ENCODE measurements at regions not wholly inside any gene's neighbourhood (a gene's known extent, or its start where the extent isn't known, plus 50 kb on each side); places are given as distances from the start of the nearest gene placed in this dataset.

GRCh38 chr4:158053086-158053485 lies 119.7 kb downstream of the GASK1B start:
- FAIRE-seq (no peak), DNase-seq (ENCODE audit: insufficient read length, low spot score) (no peak)
- TF ChIP-seq, protein P1, sequence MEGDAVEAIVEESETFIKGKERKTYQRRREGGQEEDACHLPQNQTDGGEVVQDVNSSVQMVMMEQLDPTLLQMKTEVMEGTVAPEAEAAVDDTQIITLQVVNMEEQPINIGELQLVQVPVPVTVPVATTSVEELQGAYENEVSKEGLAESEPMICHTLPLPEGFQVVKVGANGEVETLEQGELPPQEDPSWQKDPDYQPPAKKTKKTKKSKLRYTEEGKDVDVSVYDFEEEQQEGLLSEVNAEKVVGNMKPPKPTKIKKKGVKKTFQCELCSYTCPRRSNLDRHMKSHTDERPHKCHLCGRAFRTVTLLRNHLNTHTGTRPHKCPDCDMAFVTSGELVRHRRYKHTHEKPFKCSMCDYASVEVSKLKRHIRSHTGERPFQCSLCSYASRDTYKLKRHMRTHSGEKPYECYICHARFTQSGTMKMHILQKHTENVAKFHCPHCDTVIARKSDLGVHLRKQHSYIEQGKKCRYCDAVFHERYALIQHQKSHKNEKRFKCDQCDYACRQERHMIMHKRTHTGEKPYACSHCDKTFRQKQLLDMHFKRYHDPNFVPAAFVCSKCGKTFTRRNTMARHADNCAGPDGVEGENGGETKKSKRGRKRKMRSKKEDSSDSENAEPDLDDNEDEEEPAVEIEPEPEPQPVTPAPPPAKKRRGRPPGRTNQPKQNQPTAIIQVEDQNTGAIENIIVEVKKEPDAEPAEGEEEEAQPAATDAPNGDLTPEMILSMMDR (IDR thresholded peaks at IDR 0.05; ENCODE audit: insufficient read depth, missing control alignments), result no peak

GRCh38 chr4:158051401-158052235 lies 121.2 kb downstream of the GASK1B start:
- TF ChIP-seq, protein P1 (IDR thresholded peaks at IDR 0.05; ENCODE audit: insufficient read depth, missing control alignments), result no peak
- FAIRE-seq (no peak), DNase-seq (ENCODE audit: insufficient read length, low spot score) (no peak)

DNA sequence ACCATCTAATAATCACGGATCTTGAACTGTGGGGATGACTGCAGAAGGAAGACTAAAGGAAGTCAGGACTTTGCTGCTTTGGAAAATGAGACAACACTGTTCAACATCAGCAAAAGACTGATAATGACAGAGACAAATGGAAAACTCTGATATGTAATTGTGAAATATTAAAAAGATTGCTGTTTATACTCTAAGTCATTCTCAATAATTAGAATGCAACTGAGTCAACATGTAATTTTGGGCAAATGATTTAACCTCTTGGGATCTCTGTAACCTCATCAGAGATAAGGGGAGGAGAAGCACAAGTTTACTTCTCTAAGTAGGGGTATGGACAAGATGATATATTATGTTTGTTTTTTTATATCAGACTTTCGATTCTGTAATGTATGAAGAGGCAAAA lies 121.9 kb downstream of the GASK1B start:
- TF ChIP-seq, protein P1 (IDR thresholded peaks at IDR 0.05; ENCODE audit: insufficient read depth, missing control alignments), result no peak
- FAIRE-seq (no peak), DNase-seq (ENCODE audit: insufficient read length, low spot score) (no peak)

DNA sequence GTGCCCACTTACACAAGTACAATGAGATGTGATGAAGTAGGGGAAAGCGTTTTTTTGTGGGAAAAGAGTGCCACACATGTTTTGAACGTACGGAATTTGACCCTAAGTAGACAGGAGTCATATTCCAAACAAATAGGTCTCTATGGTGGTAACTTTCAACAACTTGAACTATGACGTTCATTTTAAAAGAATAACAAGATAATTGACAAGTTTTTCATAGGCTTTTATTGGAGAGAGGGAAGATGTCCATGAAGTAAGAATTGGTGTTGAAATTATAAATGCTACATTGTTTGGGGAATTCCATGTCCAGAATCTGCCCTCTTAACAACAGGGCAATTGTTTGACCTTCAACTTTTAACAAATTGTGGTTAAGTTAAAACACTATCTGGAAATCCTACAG lies 126.5 kb downstream of the GASK1B start:
- no peak for DNase-seq (ENCODE audit: insufficient read length, low spot score)
- TF ChIP-seq, protein P1 (IDR thresholded peaks at IDR 0.05; ENCODE audit: insufficient read depth, missing control alignments), result no peak
- no peak for FAIRE-seq

DNA sequence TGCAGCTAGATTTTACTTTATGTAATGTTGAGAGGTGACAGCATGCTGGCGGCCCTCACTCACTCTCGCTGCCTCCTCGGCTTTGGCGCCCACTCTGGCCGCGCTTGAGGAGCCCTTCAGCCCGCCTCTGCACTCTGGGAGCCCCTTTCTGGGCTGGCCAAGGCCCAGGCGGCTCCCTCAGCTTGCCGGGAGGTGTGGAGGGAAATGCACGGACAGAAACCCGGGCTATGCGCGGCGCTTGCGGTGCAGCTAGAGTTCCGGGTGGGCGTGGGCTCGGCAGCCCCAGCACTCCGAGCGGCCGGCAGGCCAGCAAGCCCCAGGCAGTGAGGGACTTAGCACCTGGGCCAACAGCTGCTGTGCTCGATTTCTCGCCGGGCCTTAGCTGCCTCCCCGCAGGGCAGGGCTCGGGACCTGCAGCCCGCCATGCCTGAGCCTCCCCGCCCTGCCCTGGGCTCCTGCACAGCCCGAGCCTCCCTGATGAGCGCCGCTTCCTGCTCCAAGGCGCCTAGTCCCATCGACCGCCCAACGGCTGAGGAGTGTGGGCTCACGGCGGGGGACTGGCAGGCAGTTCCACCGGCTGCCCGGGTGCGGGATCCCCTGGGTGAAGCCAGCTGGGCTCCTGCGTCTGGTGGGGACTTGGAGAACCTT lies 128.7 kb downstream of the GASK1B start:
- TF ChIP-seq, protein P1 (IDR thresholded peaks at IDR 0.05; ENCODE audit: insufficient read depth, missing control alignments), result no peak
- no peak for DNase-seq (ENCODE audit: insufficient read length, low spot score)
- no peak for FAIRE-seq

GRCh38 chr4:158042591-158043030 lies 130.2 kb downstream of the GASK1B start:
- FAIRE-seq, result no peak

More at GRCh38 chr4:158042591-158043030, 130.2 kb downstream of the GASK1B start:
- no peak for DNase-seq (ENCODE audit: insufficient read length, low spot score)
- TF ChIP-seq, protein P1 (IDR thresholded peaks at IDR 0.05; ENCODE audit: insufficient read depth, missing control alignments), result no peak
